GM08714 (cell line): ENCODE measurements at regions not wholly inside any gene's neighbourhood (a gene's known extent, or its start where the extent isn't known, plus 50 kb on each side); places are given as distances from the start of the nearest gene placed in this dataset.
"Not testable (repeated sequence)": the region's sequence is repeated elsewhere in the genome, so short reads cannot be mapped to it uniquely, and the experiment has no call there.

ENCODE experiments used
- H3K4me3 ChIP-seq: fragments of 200-500 bp; sonication (Bioruptor generic); 2 replicates; pipeline ENCODE4 v1.5.1; 2014; ENCODE audit warnings: mild to moderate bottlenecking, low read length, inconsistent platforms
- ZNF274 ChIP-seq: IDR thresholded peaks from 2 replicates; pipeline ENCODE4 v1.6.1; 2012; ENCODE audit warnings: mild to moderate bottlenecking, low read depth, low read length

DNA sequence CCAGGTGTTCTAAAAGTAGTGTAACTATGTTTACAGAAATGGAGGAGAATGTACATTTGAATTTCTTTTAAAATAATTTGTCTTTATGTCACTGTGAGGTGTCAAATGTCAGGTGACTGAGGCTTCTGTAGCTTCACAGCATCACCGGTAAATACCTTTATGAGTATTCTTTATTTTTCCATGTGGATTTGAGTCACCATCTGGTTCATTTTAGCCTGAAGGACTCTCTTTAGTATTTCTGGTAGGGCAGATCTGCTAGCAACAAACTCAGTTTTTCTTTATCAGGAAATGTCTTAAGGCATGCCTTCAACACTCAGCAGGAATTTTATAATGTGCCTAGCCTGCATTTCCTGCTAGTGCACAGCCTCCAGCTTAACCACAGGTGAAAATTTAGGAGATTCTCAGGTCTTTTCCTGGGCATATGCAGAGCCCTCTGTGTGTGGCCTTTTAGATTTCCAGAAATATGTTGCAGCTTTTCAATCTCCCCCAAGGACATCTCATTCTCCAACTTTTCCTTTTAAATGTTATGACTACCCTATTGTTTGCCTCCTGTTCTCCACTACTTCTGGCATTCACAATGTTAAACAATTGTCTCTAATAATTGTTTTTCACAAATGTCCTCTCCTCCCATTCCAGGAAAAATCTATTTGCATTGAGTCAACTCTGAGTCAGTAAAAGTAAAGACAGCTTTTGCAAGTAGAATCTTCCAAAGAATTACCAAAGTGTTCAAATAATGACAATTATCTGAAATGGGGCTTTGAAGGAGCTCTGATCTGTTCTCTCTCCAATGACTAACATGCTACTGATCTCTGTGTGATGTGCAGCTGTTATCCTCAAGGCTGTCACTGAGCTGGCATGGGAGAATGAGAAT lies 239.4 kb upstream of the CPHXL start:
- TF ChIP-seq ZNF274, result no peak
- no peak overlapping the region for H3K4me3 ChIP-seq

DNA sequence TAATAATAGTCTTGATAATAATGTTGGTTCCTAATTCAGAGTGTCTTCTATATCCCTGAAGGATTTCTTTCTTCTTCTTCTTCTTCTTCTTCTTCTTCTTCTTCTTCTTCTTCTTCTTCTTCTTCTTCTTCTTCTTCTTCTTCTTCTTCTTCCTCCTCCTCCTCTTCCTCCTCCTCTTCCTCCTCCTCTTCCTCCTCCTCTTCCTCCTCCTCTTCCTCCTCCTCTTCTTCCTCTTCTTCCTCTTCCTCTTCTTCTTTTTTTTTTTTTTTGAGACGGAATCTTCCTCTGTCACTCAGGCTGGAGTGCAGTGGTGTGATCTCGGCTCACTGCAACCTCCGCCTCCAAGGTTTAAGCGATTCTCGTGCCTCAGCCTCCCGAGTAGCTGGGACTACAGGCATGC lies 242.8 kb upstream of the CPHXL start:
- not testable (repeated sequence) for H3K4me3 ChIP-seq

DNA sequence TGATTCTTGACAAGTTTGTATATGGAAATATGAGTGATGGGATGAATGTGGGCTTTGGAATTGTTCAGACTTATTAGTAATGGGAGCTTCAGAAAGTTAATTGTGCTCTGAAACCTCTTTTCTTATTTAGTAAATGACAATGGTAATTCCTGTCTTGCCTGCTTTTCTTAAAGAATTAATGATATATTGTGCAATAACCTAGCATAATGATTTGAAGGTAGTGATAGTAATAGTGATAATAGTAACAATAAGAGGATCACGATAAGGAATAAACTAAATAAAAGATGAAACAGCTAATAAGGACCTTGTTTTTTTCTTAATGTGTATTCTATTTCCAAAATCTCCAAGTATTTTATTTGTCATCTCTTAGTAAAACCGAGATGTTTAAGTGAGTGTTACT lies 245.0 kb upstream of the CPHXL start:
- TF ChIP-seq ZNF274, result no peak
- H3K4me3 ChIP-seq, result no peak overlapping the region

DNA sequence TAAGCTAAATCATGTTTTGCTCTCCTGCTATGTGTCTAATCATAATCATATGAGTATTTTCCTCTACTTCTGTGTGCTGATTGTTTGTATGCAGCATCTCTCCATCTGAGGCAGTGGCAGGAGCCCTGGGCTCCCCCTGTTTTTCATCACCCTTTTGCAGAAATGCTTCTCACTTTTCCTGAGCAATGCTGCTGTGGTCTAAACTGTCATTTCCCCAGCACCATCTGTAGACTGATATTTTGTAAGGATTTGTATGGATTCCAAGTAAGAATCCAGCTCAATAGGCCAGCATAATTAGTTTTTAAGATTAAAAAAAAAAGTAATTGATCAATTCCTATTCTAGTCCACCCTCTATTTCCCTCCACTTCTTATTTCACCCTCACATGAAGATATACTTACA lies 257.0 kb upstream of the CPHXL start:
- H3K4me3 ChIP-seq, result no peak overlapping the region
- no peak for TF ChIP-seq ZNF274

DNA sequence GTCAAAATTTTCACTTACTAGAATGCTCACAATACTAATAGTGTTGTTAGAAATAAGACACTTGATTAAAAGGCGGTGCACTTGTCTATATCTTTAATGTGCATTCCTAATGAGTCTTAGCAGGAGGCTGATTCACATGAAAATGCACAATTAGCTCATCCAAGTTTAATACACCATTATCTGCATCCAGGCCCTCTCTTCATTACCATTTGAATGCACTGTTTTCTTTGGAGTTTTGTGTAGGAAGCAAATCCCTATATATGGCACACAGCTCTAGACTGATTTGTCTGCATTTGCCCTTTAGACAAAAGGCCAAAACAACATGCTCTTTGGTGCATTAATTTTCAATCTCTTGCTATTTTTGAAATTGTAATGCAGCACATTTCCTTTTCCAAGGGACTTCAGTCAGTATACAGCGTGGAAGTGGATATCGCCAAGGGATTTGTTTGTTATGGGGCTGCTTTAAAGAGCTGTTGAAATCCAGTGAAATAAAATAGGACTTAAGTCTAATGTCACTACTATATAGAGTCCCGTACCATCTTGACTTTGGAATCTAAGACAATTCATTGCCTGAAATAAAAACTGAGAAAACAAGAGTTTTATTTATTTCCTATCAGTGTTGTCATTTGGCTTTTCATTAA lies 257.6 kb upstream of the CPHXL start:
- H3K4me3 ChIP-seq, result no peak overlapping the region
- TF ChIP-seq ZNF274, result no peak

DNA sequence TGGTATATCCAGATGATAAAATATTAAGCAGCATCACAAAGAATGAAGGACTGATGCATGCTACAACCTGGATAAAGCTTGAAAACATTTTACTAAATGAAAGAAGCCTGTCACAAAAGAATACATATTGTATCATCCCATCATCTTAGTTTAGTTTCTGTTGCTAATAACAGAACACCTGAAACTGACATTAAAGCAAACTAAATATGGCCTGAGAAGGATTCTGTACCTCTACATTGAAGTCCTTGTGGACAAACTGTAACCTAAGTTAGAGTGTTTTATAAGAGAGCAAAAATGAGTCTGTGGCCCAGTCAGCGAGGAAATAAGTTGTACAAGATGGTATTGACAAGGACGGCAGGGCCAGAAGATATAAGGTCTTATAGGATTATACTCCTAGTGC lies 261.0 kb upstream of the CPHXL start:
- TF ChIP-seq ZNF274, result no peak
- H3K4me3 ChIP-seq, result no peak overlapping the region

DNA sequence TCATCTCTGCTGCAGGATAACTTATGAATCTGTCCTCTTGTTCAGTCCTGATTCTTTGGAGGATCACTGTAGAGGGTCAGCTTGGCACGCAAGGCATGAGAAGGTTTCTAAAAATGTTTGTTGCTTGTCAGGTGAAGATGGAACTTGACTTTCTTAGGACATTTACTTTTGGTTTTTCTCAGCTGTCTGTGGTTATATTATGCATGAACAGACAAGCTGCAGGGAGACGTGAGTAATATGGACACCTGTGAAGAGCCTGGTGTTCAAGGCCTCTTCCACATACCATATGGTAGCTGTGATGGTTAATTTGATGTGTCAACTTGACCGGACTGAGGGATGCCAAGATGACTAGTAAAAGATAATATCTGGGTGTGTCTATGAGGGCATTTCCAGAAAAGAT lies 270.2 kb upstream of the CPHXL start:
- no peak for TF ChIP-seq ZNF274
- no peak overlapping the region for H3K4me3 ChIP-seq

DNA sequence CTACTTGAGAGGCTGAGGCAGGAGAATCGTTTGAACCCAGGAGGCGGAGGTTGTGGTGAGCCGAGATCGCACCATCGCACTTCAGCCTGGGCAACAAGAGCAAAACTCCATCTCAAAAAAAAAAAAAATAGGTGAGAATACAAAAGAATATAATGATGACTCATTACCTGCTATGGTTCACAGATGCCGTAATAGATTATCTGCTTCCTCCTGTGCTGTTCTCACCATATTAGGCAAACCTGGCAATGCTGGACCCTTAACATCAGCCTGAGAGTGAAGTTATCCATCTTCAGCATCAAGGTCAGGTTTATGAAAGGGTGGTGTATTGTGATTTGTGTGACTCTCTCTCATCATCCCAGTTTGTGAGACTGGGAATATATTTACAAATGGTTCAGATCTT lies 271.3 kb upstream of the CPHXL start:
- no peak for TF ChIP-seq ZNF274
- no peak overlapping the region for H3K4me3 ChIP-seq

DNA sequence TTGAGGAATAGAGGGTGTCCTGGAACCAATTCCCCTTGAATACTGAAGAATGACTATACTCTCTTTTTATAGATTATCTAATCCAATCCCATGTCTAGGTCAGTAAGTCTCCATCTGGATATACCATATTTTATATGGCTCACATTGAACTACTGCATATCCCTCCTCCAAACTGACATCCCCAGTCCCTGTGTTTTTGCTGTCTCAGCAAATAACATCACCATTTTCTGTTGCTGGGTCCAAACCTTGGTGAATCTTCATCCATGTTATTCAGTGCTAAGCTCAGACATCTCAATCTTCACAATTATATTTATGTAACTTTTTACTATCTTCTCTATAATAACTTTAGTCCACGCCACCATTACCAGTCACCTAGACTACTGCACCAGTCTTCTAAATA lies 269.6 kb upstream of the CNTNAP4 start:
- no peak overlapping the region for H3K4me3 ChIP-seq
- no peak for TF ChIP-seq ZNF274

DNA sequence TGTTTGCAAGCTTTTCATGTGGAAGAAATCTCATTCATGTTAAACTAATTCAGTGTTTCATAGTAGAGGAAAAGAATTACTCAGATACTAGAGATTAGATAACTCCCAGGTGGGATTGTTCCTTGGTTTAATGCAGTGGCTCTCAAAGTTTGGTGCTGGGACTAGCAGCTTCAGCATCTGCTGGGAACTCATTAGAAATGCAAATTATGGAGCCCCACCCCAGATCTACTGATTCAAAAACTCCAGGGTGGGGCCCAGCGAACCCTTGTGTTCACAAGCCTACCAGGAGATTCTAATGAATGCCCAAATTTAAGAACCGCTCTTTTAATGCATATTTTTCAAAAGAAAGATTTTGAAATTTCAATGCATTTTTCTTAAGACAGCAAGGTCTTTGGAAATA lies 253.4 kb upstream of the CNTNAP4 start:
- no peak overlapping the region for H3K4me3 ChIP-seq
- TF ChIP-seq ZNF274, result no peak

DNA sequence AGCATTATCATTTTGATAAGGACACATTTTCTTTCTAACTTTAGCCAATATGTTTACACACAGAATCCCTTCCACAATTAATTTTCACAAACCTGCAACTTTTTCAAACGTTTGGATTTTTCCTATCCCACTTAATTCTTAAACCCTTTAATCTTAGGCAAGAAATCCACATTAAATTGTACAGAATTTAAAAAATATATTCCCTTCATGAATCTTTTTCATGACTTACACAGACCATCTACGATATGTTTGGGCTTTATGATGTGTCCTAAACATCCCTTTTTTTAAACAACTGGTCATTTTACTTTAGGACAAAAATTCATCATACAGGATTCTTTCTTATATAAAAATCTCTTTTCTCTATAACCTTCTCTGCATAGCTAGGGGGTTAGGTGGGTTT lies 241.5 kb upstream of the CNTNAP4 start:
- no peak for TF ChIP-seq ZNF274
- no peak overlapping the region for H3K4me3 ChIP-seq

DNA sequence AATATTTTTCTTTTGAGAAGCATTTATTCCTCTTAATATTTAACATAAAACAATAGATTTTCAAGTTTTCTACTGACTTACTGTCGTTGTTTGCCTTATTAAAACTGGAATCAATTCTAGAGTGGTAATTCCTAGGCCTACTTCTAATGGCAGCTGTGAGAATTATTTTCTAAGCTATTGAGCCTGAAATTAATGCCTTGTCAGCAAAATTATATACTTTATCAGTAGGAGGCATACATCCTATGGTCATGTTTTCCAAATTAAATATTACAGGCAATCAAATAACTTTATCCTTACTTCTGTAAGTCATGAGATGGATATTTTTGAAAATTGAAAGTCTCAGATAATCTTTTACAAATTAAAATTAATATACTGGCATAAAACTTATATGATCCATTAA lies 239.1 kb upstream of the CNTNAP4 start:
- H3K4me3 ChIP-seq, result no peak overlapping the region
- no peak for TF ChIP-seq ZNF274

DNA sequence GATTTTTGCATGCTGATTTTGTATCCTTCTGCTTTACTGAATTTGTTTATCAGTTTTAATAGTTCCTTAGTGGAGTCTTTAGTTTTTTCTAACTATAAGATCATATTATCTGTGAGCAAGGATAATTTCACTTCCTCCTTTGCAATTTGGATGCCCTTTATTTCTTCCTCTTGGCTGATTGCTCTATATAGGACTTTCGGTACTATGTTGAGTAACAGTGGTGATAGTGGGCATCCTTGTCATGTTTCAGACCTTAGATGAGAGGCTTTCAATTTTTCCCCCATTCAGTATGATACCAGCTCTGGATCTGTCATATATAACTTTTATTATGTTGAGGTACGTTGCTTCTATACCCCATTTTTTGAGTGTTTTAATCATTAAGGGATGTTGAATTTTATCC lies 224.5 kb upstream of the CNTNAP4 start:
- H3K4me3 ChIP-seq, result no peak overlapping the region
- no peak for TF ChIP-seq ZNF274

DNA sequence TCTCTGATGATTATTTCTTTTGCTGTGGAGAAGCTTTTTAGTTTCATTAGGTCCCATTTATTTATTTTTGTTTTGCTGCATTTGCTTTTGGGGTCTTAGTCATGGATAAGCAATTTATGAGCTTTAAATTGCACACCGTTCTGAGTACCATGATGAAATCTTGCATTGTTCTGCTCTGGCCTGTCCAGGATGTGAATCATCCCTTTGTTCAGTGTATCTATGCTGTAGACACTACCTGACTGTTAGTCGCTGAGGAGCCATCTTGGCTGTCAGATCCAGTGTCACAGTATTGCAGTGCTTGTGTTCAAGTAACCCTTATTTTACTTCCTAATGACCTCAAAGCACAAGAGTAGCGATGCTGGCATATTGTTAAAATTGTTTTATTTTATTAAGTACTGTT lies 218.0 kb upstream of the CNTNAP4 start:
- no peak for TF ChIP-seq ZNF274
- no peak overlapping the region for H3K4me3 ChIP-seq

DNA sequence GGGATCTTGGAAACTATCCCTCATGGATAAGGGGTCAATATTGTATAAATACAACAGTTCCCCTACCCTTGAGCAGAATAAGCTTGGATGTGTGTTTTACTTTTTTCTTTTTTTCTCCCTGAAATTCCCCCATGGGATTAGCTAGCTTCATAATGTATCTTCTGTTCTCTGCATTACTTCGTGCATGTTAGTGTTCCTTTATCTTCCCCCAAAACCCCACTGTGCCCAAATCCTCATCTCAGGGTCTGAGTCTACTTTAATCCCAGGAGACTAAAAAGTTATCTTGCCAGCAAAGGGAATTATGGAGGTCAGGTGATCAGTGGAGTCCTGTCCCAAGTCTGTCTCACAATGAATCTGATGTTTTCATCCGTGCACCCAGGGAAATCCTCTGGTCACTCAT lies 217.5 kb upstream of the CNTNAP4 start:
- TF ChIP-seq ZNF274, result no peak
- no peak overlapping the region for H3K4me3 ChIP-seq

DNA sequence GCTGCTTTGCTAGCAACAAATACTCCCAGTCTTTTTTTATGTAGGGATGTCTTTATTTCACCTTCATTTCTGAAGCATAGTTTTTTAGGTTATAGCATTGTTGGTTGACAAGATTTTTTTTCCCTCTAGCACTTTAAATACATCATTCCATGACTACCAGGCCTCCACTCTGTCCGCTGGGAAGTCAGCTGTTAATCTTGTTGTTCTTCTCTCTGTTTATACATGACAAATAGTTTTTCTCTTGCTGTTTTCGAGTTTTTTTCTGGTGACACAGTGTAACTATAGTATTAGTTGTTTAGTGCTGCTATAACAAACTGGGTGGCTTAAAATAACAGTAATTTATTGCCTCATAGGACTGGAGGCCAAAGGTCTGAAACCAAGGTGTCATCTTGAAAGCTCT lies 205.5 kb upstream of the CNTNAP4 start:
- TF ChIP-seq ZNF274, result no peak
- no peak overlapping the region for H3K4me3 ChIP-seq
